ENCODE measurements at regions not wholly inside any gene's neighbourhood (a gene's known extent, or its start where the extent isn't known, plus 50 kb on each side); places are given as distances from the start of the nearest gene placed in this dataset.

GRCh38 chr3:21168471-21168870 is 582.5 kb downstream of the ZNF385D start:
- Histone ChIP-seq H3K79me2 (ENCODE audit: low read length) (no peaks in the 10 kb centered on the region), H3K9me2 (replicated peaks; ENCODE audit: insufficient read depth, low read length) (no peaks in the 10 kb centered on the region), H3K4me1 (ENCODE audit: low read length) (no peaks in the 10 kb centered on the region), H3F3A (ENCODE audit: insufficient read depth, low read length) (no peaks in the 10 kb centered on the region), H3K27ac (ENCODE audit: low read length) (no peak overlapping the region), H3K9me3 (replicated peaks; ENCODE audit: insufficient read depth, low read length) (no peaks in the 10 kb centered on the region), H3K4me3 (ENCODE audit: low read length) (no peak overlapping the region), H3K4me2 (ENCODE audit: low read depth, low read length) (no peak overlapping the region), H3K27me3 (replicated peaks; ENCODE audit: insufficient read depth, low read length) (no peaks in the 10 kb centered on the region), H4K20me1 (ENCODE audit: insufficient read depth, low read length) (no peaks in the 10 kb centered on the region), H3K9ac (ENCODE audit: low read length) (no peak overlapping the region), H3K36me3 (replicated peaks; ENCODE audit: insufficient read depth, low read length) (no peaks in the 10 kb centered on the region), H2AFZ (ENCODE audit: low read length) (no peak overlapping the region)
- no peak for DNase-seq
- TF ChIP-seq EZH2phosphoT487 (IDR thresholded peaks at IDR 0.05; ENCODE audit: low read length) (no peak), EZH2 (optimal IDR thresholded peaks at IDR 0.05; ENCODE audit: low read depth, low read length) (no peak), CTCF (IDR thresholded peaks at IDR 0.05; ENCODE audit: low read length) (no peak)

- H3K4me1 ChIP-seq (ENCODE audit: low read length), result no peaks in the 10 kb centered on the region
- H3K79me2 ChIP-seq (ENCODE audit: low read length), result no peaks in the 10 kb centered on the region
- H3F3A ChIP-seq (ENCODE audit: insufficient read depth, low read length), result no peaks in the 10 kb centered on the region
- no peak overlapping the region for H3K4me3 ChIP-seq (ENCODE audit: low read length)
- no peak overlapping the region for H2AFZ ChIP-seq (ENCODE audit: low read length)
- no peak overlapping the region for H3K27ac ChIP-seq (ENCODE audit: low read length)
- no peaks in the 10 kb centered on the region for H3K9me2 ChIP-seq (replicated peaks; ENCODE audit: insufficient read depth, low read length)
- H3K9ac ChIP-seq (ENCODE audit: low read length), result no peak overlapping the region
- H3K36me3 ChIP-seq (replicated peaks; ENCODE audit: insufficient read depth, low read length), result no peaks in the 10 kb centered on the region
- H3K27me3 ChIP-seq (replicated peaks; ENCODE audit: insufficient read depth, low read length), result no peaks in the 10 kb centered on the region
- no peak overlapping the region for H3K4me2 ChIP-seq (ENCODE audit: low read depth, low read length)
- DNase-seq, result no peak
- TF ChIP-seq CTCF (IDR thresholded peaks at IDR 0.05; ENCODE audit: low read length), result no peak
- TF ChIP-seq EZH2phosphoT487 (IDR thresholded peaks at IDR 0.05; ENCODE audit: low read length), result no peak
- TF ChIP-seq EZH2 (optimal IDR thresholded peaks at IDR 0.05; ENCODE audit: low read depth, low read length), result no peak
- no peaks in the 10 kb centered on the region for H4K20me1 ChIP-seq (ENCODE audit: insufficient read depth, low read length)
- H3K9me3 ChIP-seq (replicated peaks; ENCODE audit: insufficient read depth, low read length), result no peaks in the 10 kb centered on the region
Observed at GRCh38 chr3:21163956-21164355, 587.1 kb downstream of the ZNF385D start.

- Histone ChIP-seq H3K4me2 (ENCODE audit: low read depth, low read length) (no peak overlapping the region), H3F3A (ENCODE audit: insufficient read depth, low read length) (no peaks in the 10 kb centered on the region), H3K9me3 (replicated peaks; ENCODE audit: insufficient read depth, low read length) (no peaks in the 10 kb centered on the region), H4K20me1 (ENCODE audit: insufficient read depth, low read length) (no peaks in the 10 kb centered on the region), H3K27ac (ENCODE audit: low read length) (no peak overlapping the region), H3K4me1 (ENCODE audit: low read length) (no peaks in the 10 kb centered on the region), H3K4me3 (ENCODE audit: low read length) (no peak overlapping the region), H3K9me2 (replicated peaks; ENCODE audit: insufficient read depth, low read length) (no peaks in the 10 kb centered on the region), H3K36me3 (replicated peaks; ENCODE audit: insufficient read depth, low read length) (no peaks in the 10 kb centered on the region), H3K79me2 (ENCODE audit: low read length) (no peaks in the 10 kb centered on the region), H2AFZ (ENCODE audit: low read length) (no peak overlapping the region), H3K27me3 (replicated peaks; ENCODE audit: insufficient read depth, low read length) (no peaks in the 10 kb centered on the region), H3K9ac (ENCODE audit: low read length) (no peak overlapping the region)
- no peak for TF ChIP-seq EZH2 (optimal IDR thresholded peaks at IDR 0.05; ENCODE audit: low read depth, low read length)
- TF ChIP-seq EZH2phosphoT487 (IDR thresholded peaks at IDR 0.05; ENCODE audit: low read length), result no peak
- no peak for TF ChIP-seq CTCF (IDR thresholded peaks at IDR 0.05; ENCODE audit: low read length)
- no peak for DNase-seq
Observed at GRCh38 chr3:21159543-21159906, 591.5 kb downstream of the ZNF385D start.
